ENCODE measurements at regions not wholly inside any gene's neighbourhood (a gene's known extent, or its start where the extent isn't known, plus 50 kb on each side); places are given as distances from the start of the nearest gene placed in this dataset.

DNA sequence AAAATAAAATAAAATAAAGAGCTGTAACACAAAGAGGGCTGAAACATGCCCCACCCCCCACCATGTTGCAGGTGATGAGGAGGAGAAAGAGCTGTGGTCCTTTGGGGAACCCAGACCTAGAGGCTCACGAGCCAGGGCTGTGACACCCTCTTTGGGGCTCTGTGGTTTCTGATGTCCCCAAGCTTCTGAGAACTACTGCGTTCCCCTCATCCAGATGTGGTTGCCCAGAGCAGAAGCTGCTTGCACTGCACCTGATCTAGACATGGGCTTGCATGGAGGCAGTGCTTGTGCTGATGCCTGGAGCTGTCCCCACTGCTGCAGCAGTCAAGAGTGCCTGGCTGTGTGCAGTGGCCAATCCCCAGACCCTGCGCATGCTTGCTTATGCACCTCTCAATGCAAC, 687.9 kb upstream of the ACVR2A start:
- TF ChIP-seq, protein P1, sequence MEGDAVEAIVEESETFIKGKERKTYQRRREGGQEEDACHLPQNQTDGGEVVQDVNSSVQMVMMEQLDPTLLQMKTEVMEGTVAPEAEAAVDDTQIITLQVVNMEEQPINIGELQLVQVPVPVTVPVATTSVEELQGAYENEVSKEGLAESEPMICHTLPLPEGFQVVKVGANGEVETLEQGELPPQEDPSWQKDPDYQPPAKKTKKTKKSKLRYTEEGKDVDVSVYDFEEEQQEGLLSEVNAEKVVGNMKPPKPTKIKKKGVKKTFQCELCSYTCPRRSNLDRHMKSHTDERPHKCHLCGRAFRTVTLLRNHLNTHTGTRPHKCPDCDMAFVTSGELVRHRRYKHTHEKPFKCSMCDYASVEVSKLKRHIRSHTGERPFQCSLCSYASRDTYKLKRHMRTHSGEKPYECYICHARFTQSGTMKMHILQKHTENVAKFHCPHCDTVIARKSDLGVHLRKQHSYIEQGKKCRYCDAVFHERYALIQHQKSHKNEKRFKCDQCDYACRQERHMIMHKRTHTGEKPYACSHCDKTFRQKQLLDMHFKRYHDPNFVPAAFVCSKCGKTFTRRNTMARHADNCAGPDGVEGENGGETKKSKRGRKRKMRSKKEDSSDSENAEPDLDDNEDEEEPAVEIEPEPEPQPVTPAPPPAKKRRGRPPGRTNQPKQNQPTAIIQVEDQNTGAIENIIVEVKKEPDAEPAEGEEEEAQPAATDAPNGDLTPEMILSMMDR (conservative IDR thresholded peaks at IDR 0.05; ENCODE audit: low read depth, low read length) = no peak
- TF ChIP-seq EZH2phosphoT487 (IDR thresholded peaks at IDR 0.05; ENCODE audit: borderline replicate concordance, low read length) (no peak), EZH2 (IDR thresholded peaks at IDR 0.05; ENCODE audit: low read length, unreplicated experiment) (no peak)

Measured in PC-3 (cell line).